ENCODE measurements at regions not wholly inside any gene's neighbourhood (a gene's known extent, or its start where the extent isn't known, plus 50 kb on each side); places are given as distances from the start of the nearest gene placed in this dataset.
A peak's percentile ranks its signal among the peaks of the same experiment; 100 is the strongest.

DNA sequence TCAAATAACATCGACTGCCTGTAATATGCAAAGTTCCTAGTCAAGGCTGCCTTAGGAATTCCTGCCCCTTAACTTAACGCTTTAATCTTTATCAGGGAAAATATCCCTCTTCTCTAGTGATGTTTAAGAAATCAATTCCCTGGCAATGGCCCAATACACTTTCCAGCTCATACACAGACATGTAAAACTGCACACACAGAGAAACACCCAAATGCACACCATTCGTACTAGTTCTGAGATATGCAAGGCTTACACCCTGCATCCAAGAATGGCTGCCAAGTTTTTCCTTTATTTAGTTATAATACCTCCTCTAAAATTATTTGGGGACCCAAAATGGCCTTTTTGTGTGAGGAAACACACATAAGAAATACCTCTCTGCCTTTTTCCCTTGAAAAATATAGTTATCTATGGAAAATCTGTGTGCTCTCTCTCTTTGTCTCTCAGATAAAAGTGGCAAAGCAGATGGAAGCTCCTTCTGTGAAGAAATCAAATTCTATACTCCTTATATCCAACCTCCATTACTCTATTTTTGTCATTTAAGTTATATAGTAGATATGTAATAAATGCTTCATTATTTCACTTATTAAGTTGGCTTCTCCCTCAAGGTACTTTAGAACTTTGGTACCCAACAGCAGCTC, 120.0 kb upstream of the MDM1 start:
- DNase-seq, result no peak

DNA sequence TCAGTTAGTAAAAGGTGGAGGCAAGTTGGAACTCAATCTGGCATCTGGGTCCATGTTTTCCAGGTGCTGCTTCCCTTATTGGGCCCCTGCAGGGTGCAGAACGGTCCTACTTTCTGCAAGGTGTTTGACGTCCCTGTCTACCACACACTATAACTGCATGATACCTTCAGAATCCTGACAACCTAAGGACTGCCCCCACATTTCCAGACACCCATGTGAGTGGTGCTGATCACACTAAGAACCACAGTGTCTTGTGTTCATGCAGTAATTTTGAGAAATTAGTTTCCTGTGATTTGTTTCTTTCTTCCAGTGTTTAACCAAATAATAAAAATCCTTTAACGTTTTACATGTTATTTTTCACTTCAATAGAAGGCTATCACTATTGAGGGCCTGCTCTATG, 121.1 kb upstream of the MDM1 start:
- DNase-seq, result no peak

DNA sequence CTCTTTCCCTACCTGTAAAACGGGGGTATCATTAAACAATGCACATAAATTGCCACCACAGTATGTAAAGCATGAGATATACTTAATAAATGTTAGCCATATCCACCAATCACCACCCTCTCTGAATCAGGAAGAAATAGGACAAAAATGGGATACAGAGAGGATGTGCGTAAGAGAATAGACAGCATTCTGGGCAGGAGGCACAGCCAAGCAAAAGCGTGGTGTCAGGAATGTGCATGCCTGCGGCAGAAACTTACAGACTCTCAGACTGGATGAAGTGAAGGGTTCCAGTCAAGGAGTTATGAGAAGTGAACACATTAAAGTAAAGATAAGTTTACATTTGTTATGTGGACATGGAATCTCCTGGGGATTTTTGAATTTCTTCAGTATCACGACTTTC, 121.7 kb upstream of the MDM1 start:
- no peak for DNase-seq

DNA sequence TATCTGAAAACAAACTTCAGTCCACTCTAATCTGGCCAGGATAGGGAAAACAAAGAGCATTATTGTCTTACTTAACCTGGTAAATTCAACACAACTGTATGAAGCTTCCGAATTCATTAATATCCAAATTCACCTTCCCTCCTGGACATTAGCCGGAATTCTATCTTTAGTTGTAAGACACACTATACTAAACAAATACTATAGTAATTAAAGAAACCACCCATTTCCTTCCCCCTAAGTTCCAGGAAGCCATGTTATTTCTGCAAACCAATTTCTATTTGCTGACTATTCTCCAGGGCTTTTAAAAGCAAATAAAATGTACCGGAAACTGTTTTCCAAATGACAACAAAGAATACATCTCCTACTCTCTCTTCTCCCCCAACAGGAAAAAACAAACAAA, 122.7 kb upstream of the MDM1 start:
- no peak for DNase-seq

DNA sequence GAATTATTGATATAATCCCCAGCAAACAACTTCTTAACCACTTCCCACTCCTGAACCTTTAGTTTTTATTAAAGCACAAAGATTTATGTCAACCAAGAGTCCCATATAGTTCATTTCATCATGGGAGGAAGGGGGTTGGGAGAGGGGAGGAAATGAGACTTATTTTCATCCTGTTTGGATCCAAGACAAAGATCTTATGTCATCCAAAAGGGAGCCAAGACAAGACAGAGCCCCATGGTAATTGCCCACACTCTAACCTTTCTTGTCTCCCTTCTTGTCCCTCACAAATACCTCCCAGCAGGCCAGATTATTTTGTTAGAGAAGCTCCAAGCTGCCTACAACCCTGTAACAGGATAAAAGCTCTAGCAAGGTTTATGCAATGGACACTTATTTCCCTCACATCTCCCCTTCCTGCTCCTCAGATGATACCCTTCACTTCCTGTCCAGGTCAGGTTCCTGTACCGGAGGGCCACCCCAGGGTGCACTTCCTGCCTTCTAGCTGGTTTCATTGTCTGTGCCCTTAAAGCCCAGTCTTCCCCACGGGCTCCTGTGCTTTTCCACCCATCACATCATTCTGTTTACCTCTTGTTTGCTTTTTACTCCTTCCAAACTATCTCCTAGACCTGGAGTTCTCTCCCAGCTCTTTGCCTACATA, 123.7 kb upstream of the MDM1 start:
- peak; percentile 15 for DNase-seq

DNA sequence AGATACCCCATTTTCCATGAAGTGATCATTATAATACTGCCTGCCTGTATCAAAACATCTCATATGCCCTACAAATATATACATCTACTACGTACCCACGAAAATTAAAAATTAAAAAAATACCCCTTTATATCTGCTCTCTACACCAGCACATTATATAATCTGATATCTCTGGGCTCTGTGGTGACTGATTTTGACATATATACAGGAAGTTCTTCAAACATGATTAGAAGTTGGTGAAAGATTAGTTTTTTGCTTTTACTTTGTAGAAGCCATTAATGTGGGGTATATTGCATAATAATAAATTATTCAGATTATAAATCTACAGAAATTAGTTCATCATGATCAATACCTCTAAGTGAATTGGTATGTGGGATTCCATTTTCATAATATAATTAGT, 126.7 kb upstream of the MDM1 start:
- DNase-seq, result no peak

DNA sequence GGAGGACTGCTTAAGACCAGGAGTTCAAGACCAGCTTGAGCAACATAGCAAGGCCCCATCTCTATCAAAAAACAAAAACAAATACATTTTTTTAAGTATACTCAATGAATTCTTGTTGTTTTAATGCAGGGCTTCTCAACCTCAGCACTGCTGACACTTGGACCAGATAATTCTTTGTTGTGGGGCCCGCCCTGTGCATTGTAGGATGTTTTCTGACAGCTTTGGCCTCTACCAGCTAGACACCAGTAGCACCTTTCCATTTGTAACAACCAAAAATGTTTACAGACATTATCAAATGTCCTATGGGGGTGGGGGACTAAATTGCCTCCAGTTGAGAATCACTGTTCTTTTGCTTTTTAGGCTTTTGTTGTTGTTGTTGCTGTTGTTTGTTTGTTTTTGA, 128.1 kb upstream of the MDM1 start:
- DNase-seq, result no peak

DNA sequence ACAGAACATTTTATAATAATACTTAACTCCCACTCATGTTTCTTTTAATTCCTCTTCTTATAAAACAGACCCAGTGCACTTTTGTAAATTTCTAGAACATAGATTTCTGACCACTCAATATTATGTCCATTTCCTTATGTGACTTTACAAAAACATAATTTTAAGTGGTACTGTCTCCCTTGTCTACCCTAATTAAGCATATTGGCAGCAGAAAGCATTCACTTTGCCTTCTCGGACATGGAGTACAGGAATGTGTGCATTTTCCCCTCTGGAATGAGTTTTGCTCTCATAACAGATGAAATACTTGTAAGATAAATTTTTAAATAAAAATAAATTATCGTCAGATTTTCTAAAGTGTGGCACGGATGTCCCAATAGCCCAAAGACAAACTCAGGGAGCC, 129.5 kb upstream of the MDM1 start:
- no peak for DNase-seq

DNA sequence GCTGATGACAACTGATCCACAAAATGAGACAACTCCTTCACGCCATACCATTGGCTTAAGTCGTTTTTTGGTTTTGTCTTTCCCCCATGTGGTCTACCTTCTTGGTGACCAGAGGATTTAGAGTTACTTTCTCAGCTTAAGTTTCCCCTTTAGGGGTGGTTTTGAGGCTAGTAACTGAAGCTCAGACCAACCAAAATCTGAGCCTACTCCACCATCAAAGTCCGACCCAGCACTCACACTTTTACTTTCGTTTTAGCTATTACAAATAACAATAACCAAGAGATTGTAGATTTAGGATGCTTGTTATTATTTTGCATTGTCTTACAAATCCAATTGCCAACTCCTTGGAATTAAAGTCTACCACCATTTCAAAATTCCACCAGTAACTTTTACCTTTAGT, 130.6 kb upstream of the MDM1 start:
- DNase-seq, result no peak

DNA sequence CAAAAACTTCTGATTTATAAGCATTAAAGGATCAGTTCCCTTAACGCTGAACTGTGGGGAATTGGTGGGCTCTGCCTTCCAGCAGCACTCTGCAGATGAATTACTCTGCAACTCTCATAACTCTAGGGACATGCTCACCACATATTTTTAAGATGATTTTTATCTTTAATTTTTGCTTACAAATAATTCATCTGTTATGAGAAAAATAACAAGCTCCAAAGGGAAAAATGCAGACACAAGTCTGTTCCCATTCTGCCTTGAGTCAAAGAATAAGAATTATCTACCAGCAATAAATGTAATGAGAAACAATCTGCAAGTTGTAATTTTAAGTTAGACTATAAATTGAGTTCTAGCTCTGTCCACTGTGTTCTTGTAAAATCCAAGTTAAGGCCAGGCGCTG, 133.1 kb upstream of the MDM1 start:
- no peak for DNase-seq

DNA sequence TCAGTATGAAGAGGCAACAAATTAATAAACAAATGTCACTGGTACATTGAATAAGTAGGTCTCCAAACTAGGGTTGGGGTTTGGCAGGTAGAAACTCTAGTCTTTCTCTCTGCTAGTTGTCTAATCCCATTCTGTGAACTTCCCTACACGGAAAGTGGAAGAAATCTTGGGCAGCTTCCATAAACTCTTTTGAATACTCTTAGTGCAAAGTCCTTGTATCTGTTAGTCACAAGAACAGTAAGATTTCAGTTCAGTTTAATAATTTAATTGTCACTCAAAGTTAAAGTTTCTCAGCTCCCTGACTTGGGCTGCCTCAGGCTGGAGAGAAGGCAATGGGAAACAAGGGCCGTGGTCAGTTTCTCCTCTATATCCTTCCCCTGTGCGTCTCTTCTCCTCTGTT, 135.4 kb upstream of the MDM1 start:
- no peak for DNase-seq

DNA sequence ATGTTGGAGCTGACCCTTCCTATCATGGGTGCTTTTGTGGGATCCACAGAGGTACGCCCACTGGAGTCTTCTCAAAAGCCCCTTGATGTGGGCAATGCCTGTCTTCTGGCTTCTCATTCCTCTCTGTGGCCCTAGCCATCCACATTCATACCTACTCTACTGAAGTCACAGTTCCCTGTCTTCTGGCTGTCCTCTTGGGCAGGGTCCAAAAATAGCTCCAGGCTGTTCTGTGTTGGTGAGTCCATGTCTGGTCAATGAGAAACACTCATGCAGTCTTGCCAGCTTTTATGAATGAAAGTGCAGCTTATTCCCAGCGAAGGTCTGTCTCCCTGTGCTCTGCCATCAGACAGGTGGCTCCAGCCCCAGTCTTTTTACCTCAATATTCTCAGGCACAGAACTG, 135.9 kb upstream of the MDM1 start:
- no peak for DNase-seq

DNA sequence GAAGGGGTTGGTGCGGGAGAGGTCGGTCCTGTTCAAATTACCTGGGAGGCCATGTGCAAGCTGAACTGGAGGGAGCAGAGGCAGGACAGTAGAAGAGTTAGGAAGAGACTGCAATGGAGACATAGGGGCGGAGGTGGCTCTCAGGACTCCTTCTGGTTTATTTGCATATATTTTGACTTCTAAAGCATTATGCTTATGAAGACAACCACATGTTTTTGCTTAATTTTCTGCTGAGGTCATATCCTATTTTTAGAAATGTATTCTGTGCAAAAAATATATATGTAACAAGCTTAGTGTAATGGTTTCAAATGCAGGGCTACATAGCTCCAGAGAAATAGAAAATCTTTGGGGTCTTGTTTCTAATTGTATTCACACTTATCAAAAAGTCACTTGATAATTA, 137.0 kb upstream of the MDM1 start:
- no peak for DNase-seq

DNA sequence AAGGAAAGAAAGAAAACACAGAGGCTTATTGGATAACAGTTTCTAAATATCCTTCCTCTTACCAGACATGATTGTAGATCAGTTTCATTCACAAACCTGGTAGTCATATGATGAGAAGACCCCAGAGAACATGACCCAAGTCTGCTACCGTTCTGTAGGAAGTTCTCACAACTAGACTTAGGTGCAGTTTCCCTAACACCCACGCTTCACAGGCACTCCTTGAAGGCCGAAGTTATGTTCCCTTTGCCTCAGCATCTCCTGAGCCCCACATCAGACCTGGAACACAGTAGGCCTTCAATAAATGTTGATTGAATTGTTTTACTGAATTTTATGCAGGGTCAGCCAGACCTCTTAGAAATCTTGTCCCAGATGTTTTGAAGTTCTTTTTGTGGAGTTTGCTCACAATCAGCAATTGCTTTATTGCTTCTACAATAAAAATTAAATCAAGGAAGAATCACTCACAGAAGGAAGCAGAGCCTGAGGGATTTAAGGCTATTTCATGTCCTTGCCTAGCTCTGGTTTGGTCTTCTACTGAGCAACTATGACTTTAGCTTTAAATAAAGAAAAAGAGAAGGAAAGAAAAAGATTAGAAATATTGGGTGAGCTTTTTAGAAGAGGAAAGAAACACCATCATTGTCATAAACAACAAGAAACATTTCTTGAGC, 138.6 kb upstream of the MDM1 start:
- no peak for DNase-seq

DNA sequence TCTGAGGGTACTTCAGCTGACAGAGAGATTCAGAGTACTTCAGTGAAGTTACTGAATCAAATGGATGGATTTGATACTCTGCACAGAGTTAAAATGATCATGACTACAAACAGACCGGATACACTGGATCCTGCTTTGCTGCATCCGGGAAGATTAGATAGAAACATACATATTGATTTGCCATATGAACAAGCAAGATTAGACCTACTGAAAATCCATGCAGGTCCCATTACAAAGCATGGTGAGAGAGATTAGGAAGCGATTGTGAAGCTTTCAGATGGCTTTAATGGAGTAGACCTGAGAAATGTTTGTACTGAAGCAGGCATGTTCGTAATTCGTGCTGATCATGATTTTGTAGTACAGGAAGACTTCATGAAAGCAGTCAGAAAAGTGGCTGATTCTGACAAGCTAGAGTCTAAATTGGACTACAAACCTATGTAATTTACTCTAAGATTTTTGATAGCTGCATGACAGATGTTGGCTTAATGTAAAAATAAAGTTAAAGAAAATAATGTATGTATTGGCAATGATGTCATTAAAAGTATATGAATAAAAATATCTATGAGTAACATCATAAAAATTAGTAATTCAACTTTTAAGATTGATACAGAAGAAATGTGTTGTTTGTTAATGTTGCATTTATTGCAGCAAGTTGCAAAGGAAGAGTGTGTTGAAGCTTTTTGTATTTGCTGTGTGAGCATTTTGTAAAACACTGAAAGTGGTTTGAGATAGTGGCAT, 136.1 kb upstream of the RAP1B start:
- DNase-seq, result no peak

DNA sequence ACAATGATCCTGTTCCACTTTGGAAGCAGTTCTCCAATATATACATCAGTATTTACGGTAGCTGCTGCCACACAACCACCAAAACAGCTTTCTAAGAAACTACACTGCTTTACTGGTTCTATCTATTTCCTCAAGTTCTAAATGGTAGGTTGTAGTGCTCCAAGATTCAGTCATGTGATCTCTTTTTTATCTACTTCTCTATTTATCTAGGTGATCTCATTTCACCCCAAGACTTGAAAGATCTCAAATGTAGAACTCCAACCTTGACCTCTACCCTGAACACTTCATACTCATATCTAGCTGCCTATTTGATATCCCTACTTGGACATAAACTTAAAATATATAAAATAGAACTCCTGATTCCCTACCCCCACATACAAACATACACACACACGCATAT, 133.9 kb upstream of the RAP1B start:
- DNase-seq, result no peak

DNA sequence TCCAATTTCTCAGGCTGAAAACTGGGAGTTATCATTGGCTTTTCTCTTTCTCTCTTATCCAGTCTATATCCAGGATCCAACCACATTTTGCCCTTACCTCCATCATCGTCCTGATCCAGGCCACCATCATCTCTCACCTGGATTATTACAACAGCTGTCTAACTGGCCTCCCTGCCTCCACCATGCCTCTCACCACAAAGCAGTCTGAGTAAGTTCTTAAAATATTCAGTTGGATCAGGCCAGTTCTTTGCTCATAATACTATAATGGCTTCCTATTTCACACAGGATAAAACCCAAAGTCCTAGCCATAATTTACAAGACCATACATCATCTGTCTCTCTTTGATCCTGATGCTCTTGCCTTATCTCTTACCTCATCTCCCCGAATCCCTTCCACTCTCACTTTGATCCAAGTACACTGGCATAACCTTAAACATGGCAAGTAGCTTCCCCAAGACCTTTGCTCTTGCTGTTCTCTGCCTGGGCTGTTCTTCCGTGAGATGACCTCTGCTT, 133.4 kb upstream of the RAP1B start:
- DNase-seq, result no peak

DNA sequence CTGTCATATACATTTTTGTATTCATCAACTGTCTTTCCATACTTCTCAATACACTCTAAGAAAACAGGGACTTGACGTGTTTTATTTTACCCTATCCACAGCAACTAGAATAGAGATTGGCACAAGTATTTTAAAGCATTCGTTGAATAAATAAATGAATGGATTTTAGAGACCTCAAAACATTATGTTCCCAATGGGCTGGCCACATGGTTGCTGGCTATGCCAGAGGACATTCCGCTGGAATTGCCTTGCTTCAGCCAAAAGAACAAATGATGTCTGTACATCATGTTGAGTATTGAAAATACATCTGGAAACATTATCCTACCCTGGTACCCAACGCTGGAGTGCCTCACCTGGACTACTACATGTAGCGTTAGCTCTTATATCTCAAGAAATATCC, 132.8 kb upstream of the RAP1B start:
- DNase-seq, result no peak

DNA sequence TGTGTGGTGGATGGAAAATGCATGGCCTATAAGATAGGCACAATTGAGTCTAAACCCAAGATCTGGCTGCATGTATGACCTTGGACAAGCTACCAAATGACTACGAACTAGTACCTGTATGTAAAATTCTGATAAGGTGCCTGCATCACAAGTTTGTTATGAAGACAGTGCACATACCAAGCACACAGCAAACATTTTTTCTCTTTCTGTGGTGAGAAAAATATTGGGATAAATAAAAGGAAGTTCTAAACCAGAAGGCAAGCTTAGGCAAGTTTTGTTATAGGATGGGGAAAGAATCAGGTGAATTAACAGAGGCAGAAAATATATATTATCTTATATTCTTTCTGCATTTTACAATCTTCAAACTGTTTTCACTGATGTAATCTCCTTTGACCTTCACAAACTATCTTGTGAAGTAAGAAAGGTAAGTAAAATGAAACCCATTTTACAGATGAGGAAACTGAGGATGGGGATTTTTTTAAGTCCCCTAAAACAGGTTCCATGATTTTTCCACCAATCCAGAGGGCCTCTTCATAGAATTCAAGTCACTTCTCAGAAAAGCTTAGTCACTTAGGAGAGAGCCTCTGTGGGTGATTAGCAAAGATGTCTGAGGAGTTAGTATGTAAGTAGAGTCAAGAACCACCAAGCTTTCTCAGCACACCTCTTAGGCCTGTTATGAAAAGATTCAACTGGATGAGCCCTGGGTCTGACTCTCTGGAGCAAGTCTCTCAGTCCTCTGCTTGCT, 132.0 kb upstream of the RAP1B start:
- DNase-seq, result no peak

DNA sequence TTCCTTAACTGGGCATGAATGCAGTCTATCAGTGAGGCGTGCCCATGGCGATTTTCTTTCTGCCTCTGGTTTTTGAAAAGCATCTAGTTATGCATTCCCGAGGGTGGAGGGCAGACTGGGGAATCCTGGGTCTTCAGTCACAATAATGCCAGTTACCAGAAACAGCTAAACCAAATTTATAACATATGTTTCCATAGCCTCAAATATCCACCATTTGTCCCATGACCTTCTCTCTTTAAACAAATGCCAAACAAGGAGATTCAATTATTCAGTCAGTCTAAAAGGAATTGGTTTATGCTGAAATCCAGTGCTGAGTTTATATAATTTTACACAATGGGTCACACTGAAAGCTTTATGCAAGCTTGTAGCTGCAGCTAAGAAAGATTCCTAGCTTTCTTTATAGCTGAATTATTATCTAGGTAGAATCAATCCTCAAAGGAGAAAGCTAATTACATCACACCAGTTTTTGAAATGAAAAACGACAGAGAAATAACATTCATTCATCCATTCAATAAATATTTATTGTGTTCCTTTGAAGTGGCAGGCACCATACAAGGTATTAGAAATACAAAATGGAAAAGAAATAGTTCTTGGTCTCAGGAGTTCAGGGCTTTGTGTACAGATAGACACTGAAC, 131.3 kb upstream of the RAP1B start:
- DNase-seq, result no peak

DNA sequence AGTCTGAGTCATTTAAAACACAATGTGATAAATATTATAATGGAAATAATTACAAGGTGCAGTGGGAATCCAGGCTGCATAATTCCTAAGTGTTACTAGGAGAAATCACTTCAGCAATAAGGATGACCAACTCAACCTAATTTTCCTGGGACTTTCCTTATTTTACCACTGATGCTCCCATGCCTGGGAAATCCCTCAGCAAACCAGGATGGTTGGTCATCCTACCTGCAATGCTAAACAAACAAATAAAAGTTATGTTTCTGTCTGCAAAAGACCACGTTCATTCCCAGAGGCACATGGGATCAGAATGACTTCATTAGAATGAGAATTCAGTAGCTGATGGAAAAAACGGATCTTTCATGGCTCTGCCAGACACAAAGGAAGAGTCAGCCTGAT, 130.8 kb upstream of the RAP1B start:
- DNase-seq, result no peak

DNA sequence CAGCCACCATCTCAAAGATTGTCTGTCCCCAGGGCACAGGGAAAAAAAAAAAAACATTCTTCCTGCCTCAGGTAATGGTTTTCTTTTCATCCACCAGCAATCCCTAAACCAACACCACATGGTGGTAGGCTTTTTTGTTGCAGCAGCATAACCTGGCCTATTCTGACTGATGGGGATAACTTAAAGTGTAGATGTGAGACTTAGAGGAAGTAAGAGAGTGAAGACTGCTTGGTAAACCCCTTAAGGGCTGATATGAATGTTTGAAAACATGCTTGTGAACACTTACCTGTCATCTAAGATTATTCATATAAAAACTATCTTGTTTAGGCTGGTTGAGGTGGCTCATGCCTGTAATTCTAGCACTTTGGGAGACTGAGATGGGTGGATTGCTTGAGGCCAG, 130.2 kb upstream of the RAP1B start:
- no peak for DNase-seq
